H1 (cell line): ENCODE measurements at regions not wholly inside any gene's neighbourhood (a gene's known extent, or its start where the extent isn't known, plus 50 kb on each side); places are given as distances from the start of the nearest gene placed in this dataset.

ENCODE experiments used
- ASH2L ChIP-seq: fragments of 200-600, 300-600 bp; sonication (generic); IDR thresholded peaks from one replicate; pipeline ENCODE4 v1.7.1; 2017; ENCODE audit warnings: low read length
- JUND ChIP-seq: IDR thresholded peaks from 2 replicates; pipeline ENCODE4 v1.6.1; 2011; ENCODE audit warnings: mild to moderate bottlenecking, improper control_type of control experiment, low read length
- KDM5A ChIP-seq: fragments of 200-600 bp; IDR thresholded peaks from 2 replicates; pipeline ENCODE4 v1.7.1; 2012; ENCODE audit warnings: mild to moderate bottlenecking, low read length, inconsistent platforms, mixed read lengths
- POLR2AphosphoS5 ChIP-seq: IDR thresholded peaks from 2 replicates; pipeline ENCODE4 v1.6.1; 2011; ENCODE audit warnings: low read depth, low read length
- POU5F1 ChIP-seq: IDR thresholded peaks from 2 replicates; pipeline ENCODE4 v1.6.1; 2011; ENCODE audit warnings: low read depth, mild to moderate bottlenecking, low read length, moderate library complexity
- SAP30 ChIP-seq: fragments of 300-600 bp; sonication (generic); IDR thresholded peaks from 2 replicates; pipeline ENCODE4 v1.7.1; 2012; ENCODE audit warnings: low read length, moderate library complexity, mild to moderate bottlenecking, inconsistent platforms; ENCODE audit not compliant: insufficient read depth, insufficient replicate concordance
- TBP ChIP-seq: IDR thresholded peaks from 2 replicates; pipeline ENCODE4 v1.6.1; 2011; ENCODE audit warnings: low read depth, low read length, improper control_type of control experiment
- TF ChIP-seq, protein P1 (sequence below): fragments of 300-600 bp; sonication (generic); IDR thresholded peaks from 2 replicates; pipeline ENCODE4 v1.7.1; 2012; ENCODE audit warnings: low read length, moderate library complexity, mild to moderate bottlenecking, inconsistent platforms; ENCODE audit not compliant: insufficient replicate concordance

DNA sequence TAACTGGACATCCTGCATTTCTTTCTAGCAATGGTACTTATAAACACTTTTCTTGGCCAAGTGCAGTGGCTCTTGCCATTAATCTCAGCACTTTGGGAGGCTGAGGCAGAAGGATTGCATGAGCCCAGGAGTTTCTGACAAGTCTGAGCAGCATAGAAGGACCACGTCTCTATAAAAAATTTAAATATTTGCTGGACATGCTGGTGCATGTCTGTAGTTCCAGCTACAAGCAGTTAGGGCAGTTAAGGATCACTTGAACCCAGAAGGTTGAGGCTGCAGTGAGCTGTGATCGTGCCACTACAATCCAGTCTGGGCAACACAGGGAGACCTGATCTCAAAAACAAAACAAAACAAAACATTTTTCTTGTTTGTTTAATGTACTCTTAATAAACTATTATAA, 434.0 kb downstream of the PLA2G4A start (continued):
- TF ChIP-seq, protein P1, sequence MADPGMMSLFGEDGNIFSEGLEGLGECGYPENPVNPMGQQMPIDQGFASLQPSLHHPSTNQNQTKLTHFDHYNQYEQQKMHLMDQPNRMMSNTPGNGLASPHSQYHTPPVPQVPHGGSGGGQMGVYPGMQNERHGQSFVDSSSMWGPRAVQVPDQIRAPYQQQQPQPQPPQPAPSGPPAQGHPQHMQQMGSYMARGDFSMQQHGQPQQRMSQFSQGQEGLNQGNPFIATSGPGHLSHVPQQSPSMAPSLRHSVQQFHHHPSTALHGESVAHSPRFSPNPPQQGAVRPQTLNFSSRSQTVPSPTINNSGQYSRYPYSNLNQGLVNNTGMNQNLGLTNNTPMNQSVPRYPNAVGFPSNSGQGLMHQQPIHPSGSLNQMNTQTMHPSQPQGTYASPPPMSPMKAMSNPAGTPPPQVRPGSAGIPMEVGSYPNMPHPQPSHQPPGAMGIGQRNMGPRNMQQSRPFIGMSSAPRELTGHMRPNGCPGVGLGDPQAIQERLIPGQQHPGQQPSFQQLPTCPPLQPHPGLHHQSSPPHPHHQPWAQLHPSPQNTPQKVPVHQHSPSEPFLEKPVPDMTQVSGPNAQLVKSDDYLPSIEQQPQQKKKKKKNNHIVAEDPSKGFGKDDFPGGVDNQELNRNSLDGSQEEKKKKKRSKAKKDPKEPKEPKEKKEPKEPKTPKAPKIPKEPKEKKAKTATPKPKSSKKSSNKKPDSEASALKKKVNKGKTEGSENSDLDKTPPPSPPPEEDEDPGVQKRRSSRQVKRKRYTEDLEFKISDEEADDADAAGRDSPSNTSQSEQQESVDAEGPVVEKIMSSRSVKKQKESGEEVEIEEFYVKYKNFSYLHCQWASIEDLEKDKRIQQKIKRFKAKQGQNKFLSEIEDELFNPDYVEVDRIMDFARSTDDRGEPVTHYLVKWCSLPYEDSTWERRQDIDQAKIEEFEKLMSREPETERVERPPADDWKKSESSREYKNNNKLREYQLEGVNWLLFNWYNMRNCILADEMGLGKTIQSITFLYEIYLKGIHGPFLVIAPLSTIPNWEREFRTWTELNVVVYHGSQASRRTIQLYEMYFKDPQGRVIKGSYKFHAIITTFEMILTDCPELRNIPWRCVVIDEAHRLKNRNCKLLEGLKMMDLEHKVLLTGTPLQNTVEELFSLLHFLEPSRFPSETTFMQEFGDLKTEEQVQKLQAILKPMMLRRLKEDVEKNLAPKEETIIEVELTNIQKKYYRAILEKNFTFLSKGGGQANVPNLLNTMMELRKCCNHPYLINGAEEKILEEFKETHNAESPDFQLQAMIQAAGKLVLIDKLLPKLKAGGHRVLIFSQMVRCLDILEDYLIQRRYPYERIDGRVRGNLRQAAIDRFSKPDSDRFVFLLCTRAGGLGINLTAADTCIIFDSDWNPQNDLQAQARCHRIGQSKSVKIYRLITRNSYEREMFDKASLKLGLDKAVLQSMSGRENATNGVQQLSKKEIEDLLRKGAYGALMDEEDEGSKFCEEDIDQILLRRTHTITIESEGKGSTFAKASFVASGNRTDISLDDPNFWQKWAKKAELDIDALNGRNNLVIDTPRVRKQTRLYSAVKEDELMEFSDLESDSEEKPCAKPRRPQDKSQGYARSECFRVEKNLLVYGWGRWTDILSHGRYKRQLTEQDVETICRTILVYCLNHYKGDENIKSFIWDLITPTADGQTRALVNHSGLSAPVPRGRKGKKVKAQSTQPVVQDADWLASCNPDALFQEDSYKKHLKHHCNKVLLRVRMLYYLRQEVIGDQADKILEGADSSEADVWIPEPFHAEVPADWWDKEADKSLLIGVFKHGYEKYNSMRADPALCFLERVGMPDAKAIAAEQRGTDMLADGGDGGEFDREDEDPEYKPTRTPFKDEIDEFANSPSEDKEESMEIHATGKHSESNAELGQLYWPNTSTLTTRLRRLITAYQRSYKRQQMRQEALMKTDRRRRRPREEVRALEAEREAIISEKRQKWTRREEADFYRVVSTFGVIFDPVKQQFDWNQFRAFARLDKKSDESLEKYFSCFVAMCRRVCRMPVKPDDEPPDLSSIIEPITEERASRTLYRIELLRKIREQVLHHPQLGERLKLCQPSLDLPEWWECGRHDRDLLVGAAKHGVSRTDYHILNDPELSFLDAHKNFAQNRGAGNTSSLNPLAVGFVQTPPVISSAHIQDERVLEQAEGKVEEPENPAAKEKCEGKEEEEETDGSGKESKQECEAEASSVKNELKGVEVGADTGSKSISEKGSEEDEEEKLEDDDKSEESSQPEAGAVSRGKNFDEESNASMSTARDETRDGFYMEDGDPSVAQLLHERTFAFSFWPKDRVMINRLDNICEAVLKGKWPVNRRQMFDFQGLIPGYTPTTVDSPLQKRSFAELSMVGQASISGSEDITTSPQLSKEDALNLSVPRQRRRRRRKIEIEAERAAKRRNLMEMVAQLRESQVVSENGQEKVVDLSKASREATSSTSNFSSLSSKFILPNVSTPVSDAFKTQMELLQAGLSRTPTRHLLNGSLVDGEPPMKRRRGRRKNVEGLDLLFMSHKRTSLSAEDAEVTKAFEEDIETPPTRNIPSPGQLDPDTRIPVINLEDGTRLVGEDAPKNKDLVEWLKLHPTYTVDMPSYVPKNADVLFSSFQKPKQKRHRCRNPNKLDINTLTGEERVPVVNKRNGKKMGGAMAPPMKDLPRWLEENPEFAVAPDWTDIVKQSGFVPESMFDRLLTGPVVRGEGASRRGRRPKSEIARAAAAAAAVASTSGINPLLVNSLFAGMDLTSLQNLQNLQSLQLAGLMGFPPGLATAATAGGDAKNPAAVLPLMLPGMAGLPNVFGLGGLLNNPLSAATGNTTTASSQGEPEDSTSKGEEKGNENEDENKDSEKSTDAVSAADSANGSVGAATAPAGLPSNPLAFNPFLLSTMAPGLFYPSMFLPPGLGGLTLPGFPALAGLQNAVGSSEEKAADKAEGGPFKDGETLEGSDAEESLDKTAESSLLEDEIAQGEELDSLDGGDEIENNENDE: no peak
- TF ChIP-seq ASH2L (no peak), POU5F1 (no peak), KDM5A (no peak), TBP (no peak), JUND (no peak), SAP30 (no peak), POLR2AphosphoS5 (no peak)
